Activated naive CD4-positive, alpha-beta T cell treated with anti-CD3 and anti-CD28 coated beads, Interleukin-2, amount 10 ng/mL, durations not matched to agents 7 days and 5 days (primary cell): ENCODE measurements at regions not wholly inside any gene's neighbourhood (a gene's known extent, or its start where the extent isn't known, plus 50 kb on each side); places are given as distances from the start of the nearest gene placed in this dataset.
"Not testable (repeated sequence)": the region's sequence is repeated elsewhere in the genome, so short reads cannot be mapped to it uniquely, and the experiment has no call there.

Experiments
- CTCF ChIA-PET: fragments of 350-600 bp; sonication (Branson Sonifier 250); formaldehyde crosslinking; loops from one replicate; lab custom pipeline; 2021; ENCODE audit warnings: antibody characterized with exemption; lab: Charles Lee
- DNase-seq: peaks from one replicate; pipeline ENCODE4 v3.0.0-alpha.2; 2020
- H3K27ac Mint-ChIP-seq: one replicate; pipeline ENCODE4 v1.8.0; 2021; ENCODE audit warnings: mild to moderate bottlenecking, moderate library complexity, mixed read lengths
- H3K27me3 Mint-ChIP-seq: one replicate; pipeline ENCODE4 v1.8.0; 2021; ENCODE audit warnings: mild to moderate bottlenecking, mixed read lengths
- H3K36me3 Mint-ChIP-seq: one replicate; pipeline ENCODE4 v1.8.0; 2021; ENCODE audit warnings: mixed read lengths
- H3K4me1 Mint-ChIP-seq: one replicate; pipeline ENCODE4 v1.8.0; 2021; ENCODE audit warnings: mixed read lengths
- H3K4me3 Mint-ChIP-seq: one replicate; pipeline ENCODE4 v1.8.0; 2021; ENCODE audit warnings: mild to moderate bottlenecking, moderate library complexity, mixed read lengths
- H3K9me3 Mint-ChIP-seq: one replicate; pipeline ENCODE4 v1.8.0; 2021; ENCODE audit warnings: mixed read lengths

DNA sequence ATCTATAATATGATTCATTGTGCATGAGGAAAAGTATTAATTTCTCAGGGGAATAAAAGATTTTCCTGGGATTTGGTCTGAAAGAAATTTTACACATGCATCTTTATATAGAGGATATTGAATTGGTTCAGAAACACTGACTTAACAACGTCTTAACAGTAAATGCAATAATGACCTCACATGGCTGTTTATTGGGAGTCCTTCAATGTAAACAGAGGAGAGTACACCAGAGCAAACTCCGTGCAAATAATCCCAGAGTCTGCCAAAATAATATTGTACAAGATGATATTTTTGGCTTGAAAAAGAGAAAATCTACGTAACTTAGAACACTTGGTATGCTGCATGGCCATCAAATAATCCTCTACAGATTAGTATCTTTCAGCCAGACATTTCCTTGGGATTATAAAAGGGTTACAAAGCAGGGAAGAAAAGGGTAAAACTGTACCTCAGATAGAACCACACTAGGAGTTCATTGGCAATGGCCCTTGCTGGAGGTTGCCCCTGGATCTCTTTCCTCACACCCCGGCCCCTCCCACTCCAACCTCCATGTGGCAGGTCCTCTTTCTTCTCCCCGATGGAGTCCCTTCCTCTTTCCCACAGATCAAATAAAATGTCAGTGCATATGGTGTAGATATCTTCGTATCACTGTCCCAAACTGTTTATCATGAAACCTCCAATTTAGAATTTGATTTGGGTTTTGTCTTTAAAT lies 196.4 kb downstream of the EVX1 start:
- CTCF ChIA-PET, result no interaction called here
- Mint-ChIP-seq H3K27ac (no peak overlapping the region), H3K27me3 (peaks cover 10% of the 10 kb centered on the region), H3K4me3 (no peak overlapping the region), H3K4me1 (no peaks in the 10 kb centered on the region), H3K9me3 (no peaks in the 10 kb centered on the region), H3K36me3 (no peaks in the 10 kb centered on the region)
- no peak for DNase-seq

DNA sequence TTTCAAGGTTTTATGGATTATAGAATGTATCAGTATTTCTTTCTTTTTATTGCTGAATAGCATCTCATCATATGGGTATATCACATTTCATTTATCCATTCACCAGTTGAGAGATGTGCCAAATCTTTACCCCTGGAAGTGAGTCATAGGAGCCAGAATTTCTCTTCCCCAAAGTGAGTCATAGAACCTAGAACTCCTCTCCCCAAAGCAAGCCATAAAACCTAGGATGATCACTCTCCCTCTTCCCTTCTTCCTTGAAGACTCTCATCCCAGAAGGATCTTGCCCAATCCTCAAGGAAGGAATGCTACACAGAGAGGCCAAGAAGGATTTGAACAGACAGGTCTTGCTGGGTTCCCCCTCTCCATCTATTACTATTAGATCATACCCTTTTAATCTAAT lies 199.9 kb downstream of the EVX1 start:
- Mint-ChIP-seq H3K27ac (no peak overlapping the region), H3K27me3 (peaks cover 7% of the 10 kb centered on the region), H3K4me3 (no peak overlapping the region), H3K4me1 (no peaks in the 10 kb centered on the region), H3K9me3 (no peaks in the 10 kb centered on the region), H3K36me3 (no peaks in the 10 kb centered on the region)
- CTCF ChIA-PET, result no interaction called here
- DNase-seq, result no peak

DNA sequence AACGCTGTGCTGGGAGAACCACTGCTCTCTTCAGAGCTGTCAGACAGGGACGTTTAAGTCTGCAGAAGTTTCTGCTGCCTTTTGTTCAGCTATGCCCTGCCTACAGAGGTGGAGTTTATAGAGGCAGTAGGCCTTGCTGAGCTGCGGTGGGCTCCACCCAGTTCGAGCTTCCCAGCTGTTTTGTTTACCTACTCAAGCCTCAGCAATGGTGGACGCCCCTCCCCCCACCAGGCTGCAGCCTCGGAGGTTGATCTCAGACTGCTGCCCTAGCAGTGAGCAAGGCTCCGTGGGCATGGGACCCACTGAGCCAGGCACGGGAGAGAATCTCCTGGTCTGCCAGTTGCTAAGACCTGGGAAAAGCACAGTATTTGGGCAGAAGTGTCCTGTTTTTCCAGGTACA lies 206.4 kb downstream of the EVX1 start:
- H3K27ac Mint-ChIP-seq, H3K4me1 Mint-ChIP-seq, H3K9me3 Mint-ChIP-seq, H3K36me3 Mint-ChIP-seq, H3K27me3 Mint-ChIP-seq, H3K4me3 Mint-ChIP-seq, DNase-seq, CTCF ChIA-PET: not testable (repeated sequence)

DNA sequence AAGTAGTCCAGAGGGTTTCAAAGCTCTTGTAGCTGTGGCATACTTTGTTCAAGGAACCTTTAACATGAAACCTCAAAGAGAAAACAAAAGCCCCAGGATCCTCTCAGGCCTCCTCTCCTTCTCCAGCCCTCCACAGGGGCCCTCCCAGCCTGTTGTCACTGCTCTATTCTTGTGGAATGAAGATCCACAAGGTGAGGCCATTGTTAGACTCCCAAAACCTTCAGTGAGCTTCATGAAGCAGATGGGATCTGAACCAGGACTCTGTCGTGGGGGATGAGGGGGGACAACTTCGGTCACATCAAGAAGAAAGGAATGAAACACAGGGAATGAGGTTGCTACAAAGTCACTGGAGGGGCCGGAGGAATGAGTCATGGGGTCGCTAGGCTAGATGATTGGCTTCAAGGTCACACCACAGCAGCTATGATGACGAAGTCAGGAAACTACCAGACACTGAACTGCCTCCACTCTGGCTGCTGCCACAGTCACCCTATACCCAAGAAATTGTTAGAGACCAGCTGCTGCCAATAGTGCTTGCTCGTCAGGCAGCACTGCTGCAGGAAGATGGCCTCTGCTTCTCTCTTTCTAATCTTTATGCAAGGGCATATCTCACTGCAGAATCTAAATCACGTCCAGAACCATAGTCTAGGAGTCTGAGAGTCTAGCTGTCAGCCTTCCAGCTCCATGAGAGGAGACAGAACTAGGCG lies 208.8 kb downstream of the HIBADH start:
- no peaks in the 10 kb centered on the region for H3K36me3 Mint-ChIP-seq
- H3K9me3 Mint-ChIP-seq, result no peaks in the 10 kb centered on the region
- no peak for DNase-seq
- no peak overlapping the region for H3K4me3 Mint-ChIP-seq
- CTCF ChIA-PET, result no interaction called here
- peaks cover 12% of the 10 kb centered on the region for H3K27me3 Mint-ChIP-seq
- H3K27ac Mint-ChIP-seq, result no peak overlapping the region
- no peaks in the 10 kb centered on the region for H3K4me1 Mint-ChIP-seq

DNA sequence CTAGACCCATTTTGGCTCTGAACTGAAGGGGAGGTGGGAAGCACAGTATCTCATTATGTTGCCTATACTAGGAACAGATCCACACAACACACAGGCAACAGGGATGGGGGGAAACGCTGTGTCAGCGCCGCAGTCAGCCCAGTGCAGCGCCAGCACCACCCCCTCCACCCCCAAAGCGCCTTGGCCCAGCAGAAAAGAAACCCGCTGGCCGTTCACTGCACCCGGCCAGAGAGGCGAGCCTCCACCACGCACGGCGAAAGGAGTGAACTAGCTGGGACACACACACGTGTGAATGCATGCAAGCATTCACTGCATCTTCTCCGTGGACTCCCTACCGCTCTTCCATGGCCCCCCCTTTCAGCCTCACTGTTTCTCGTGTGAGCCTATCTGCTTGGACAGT lies 205.6 kb downstream of the HIBADH start:
- CTCF ChIA-PET, H3K4me3 Mint-ChIP-seq, H3K36me3 Mint-ChIP-seq, H3K27ac Mint-ChIP-seq, H3K4me1 Mint-ChIP-seq, H3K9me3 Mint-ChIP-seq, DNase-seq: not testable (repeated sequence)
- peaks cover 22% of the 10 kb centered on the region for H3K27me3 Mint-ChIP-seq

DNA sequence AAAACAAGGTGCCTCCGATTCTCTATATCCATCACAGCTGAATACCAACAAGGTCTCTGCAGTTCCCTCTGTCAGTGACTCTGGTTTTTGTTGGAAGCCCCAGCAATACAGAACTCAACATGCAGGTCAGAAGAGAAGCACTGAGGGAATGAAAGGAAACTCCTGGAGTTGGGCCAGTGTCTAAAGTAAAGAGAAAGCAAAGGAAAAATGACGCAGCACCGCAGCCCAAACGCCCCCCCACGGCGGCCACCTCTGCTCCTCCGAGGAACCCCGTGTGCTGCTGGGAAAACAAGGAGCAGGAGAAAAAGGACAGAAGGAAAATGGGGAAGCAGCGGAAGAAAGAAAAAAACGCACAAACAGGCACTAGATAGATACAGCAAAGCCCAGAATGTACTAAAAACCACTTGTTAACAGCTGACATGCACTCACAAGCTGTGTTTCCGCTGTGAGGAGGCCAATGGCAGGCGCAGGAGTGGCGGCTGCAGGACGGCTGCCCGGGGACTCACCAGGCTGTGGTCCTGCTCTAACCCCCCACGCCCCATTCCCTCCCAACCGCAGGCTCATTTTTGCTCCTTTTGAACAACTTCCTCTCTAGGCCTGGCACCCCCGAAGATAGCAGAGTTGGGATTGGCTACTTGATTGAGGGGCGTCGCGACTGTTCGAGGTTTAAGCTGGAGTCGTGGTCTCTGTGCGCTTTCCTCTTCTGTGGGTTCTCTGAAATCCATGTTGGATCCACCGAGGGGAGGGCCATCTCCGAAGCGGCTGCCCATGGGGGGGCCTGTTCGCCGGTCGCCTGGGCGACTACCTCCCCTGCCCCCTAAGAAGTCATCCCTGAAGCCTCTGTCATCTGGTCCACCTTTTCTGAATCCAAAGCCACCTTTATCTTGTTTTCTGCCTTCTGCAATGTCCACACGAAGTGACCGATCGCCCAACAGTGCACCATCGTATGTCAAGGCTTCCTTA lies 204.8 kb downstream of the HIBADH start:
- H3K36me3 Mint-ChIP-seq, H3K4me3 Mint-ChIP-seq, CTCF ChIA-PET, H3K4me1 Mint-ChIP-seq, H3K27ac Mint-ChIP-seq, DNase-seq, H3K9me3 Mint-ChIP-seq: not testable (repeated sequence)
- H3K27me3 Mint-ChIP-seq, result peaks cover 22% of the 10 kb centered on the region

- Mint-ChIP-seq H3K9me3 (no peaks in the 10 kb centered on the region), H3K27me3 (peaks cover 16% of the 10 kb centered on the region), H3K36me3 (no peaks in the 10 kb centered on the region), H3K4me1 (no peaks in the 10 kb centered on the region), H3K27ac (no peak overlapping the region), H3K4me3 (no peak overlapping the region)
- CTCF ChIA-PET, result no interaction called here
- DNase-seq, result no peak
Measured at GRCh38 chr7:27459021-27459730, 203.5 kb downstream of the HIBADH start.

GRCh38 chr7:27459731-27460053 lies 203.0 kb downstream of the HIBADH start:
- Mint-ChIP-seq H3K27me3 (peaks cover 13% of the 10 kb centered on the region), H3K27ac (no peak overlapping the region), H3K4me1 (no peaks in the 10 kb centered on the region), H3K36me3 (no peaks in the 10 kb centered on the region), H3K4me3 (no peak overlapping the region), H3K9me3 (no peaks in the 10 kb centered on the region)
- DNase-seq, result no peak
- CTCF ChIA-PET, result no interaction called here

- no peak for DNase-seq
- H3K27me3 Mint-ChIP-seq, result peaks cover 17% of the 10 kb centered on the region
- no peak overlapping the region for H3K27ac Mint-ChIP-seq
- no peaks in the 10 kb centered on the region for H3K4me1 Mint-ChIP-seq
- H3K9me3 Mint-ChIP-seq, result no peaks in the 10 kb centered on the region
- CTCF ChIA-PET, result interaction anchor here (0.7 kb wide), 1 partner anchor 742 kb away, joined by 3 read pairs; no protein-coding TSS in a partner anchor
- no peaks in the 10 kb centered on the region for H3K36me3 Mint-ChIP-seq
- no peak overlapping the region for H3K4me3 Mint-ChIP-seq
Measured at GRCh38 chr7:27462575-27463270, 200.0 kb downstream of the HIBADH start.

GRCh38 chr7:27464970-27465369 lies 197.7 kb downstream of the HIBADH start:
- Mint-ChIP-seq H3K9me3 (no peaks in the 10 kb centered on the region), H3K27ac (no peak overlapping the region)

DNA sequence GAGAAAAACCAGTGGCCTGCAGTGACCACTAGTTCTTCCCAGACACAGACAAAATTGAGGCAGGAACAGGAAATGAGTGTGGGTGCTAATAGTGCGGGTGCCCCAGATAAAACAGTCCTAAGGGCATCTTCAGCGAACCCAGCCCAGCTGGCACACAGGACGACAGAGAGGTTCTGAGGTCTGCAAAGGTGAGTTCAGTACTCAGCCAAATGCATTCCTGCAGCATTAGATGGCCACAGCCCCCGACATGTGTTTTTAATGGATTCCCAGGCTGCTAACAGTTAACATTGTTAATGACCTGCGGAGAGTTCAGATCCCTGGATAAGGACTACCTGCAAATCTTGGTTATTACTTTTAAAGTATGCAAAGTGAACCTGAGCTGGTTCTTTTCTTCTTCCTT lies 196.0 kb downstream of the HIBADH start:
- Mint-ChIP-seq H3K36me3 (no peaks in the 10 kb centered on the region), H3K4me3 (no peak overlapping the region), H3K27ac (no peak overlapping the region), H3K27me3 (peaks cover 9% of the 10 kb centered on the region), H3K9me3 (no peaks in the 10 kb centered on the region), H3K4me1 (no peaks in the 10 kb centered on the region)
- DNase-seq, result no peak
- CTCF ChIA-PET, result no interaction called here

More at GRCh38 chr7:27464970-27465369, 197.7 kb downstream of the HIBADH start:
- Mint-ChIP-seq H3K4me3 (no peak overlapping the region), H3K36me3 (no peaks in the 10 kb centered on the region), H3K4me1 (no peaks in the 10 kb centered on the region), H3K27me3 (peaks cover 14% of the 10 kb centered on the region)
- CTCF ChIA-PET, result no interaction called here
- no peak for DNase-seq

DNA sequence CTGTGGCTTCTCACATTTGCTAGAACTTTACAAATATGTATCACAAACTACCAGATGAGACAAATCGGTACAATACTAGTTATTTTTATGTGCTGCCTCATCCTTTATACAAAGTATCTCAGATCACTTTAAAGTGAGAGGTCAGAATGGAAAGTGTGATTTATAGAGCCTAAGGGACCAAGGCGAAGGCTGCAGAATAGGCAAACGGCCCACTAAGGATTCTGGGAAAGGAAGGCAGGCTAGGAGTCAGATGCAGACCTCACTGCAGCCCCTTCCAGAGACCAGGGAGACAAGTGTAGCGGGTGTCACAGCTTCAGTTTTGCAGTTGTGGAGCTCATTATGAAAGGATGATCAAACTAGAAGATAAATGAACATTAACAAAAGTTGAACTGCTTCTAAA lies 190.6 kb downstream of the HIBADH start:
- H3K27ac Mint-ChIP-seq, result no peak overlapping the region
- no peaks in the 10 kb centered on the region for H3K4me1 Mint-ChIP-seq
- peaks cover 7% of the 10 kb centered on the region for H3K27me3 Mint-ChIP-seq
- CTCF ChIA-PET, result no interaction called here
- no peaks in the 10 kb centered on the region for H3K36me3 Mint-ChIP-seq
- H3K9me3 Mint-ChIP-seq, result no peaks in the 10 kb centered on the region
- DNase-seq, result no peak
- H3K4me3 Mint-ChIP-seq, result no peak overlapping the region
